ENCODE measurements at regions not wholly inside any gene's neighbourhood (a gene's known extent, or its start where the extent isn't known, plus 50 kb on each side); places are given as distances from the start of the nearest gene placed in this dataset.

DNA sequence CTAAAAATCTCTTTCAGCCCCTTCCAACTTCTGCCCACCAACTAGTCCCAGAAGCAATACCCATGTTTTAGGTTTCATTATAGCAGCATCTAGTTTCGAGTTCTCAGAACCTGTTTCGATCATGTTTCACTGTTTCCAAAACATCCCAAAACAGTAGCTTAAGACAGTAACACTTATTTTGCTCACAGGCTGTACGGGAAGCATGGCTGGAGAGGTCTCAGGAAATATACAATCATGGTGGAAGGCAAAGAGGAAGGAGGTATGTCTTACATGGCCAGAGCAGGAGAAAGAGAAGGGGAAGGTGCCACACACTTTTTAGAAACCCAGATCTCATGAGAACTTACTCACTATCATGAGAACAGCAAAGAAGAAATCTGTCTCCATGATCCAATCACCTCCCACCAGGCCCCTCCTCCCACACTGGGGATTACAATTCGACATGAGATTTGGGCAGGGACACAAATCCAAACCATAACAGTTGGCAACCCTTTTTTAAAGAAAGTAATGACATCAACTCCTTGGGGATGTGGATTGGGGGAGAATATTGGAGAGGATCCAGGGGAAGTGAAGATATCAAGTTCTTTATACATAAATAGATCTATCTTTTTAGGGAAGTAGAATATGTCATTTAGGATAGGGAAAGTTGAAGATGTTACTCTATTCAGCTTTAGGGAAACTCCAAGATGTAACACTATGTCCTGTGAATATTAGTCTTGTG, 269.9 kb upstream of the PLEKHG7 start:
- TF ChIP-seq, protein P1, sequence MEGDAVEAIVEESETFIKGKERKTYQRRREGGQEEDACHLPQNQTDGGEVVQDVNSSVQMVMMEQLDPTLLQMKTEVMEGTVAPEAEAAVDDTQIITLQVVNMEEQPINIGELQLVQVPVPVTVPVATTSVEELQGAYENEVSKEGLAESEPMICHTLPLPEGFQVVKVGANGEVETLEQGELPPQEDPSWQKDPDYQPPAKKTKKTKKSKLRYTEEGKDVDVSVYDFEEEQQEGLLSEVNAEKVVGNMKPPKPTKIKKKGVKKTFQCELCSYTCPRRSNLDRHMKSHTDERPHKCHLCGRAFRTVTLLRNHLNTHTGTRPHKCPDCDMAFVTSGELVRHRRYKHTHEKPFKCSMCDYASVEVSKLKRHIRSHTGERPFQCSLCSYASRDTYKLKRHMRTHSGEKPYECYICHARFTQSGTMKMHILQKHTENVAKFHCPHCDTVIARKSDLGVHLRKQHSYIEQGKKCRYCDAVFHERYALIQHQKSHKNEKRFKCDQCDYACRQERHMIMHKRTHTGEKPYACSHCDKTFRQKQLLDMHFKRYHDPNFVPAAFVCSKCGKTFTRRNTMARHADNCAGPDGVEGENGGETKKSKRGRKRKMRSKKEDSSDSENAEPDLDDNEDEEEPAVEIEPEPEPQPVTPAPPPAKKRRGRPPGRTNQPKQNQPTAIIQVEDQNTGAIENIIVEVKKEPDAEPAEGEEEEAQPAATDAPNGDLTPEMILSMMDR (IDR thresholded peaks at IDR 0.05) = no peak
- Mint-ChIP-seq H3K4me3 (no peak overlapping the region), H3K9me3 (peaks cover 2 to 4% of the 10 kb centered on the region in 2 donors), H3K27me3 (ENCODE audit: low read depth in 2 of 2) (no peaks in the 10 kb centered on the region), H3K27ac (no peak overlapping the region), H3K36me3 (no peaks in the 10 kb centered on the region), H3K4me1 (peaks cover 48 to 49% of the 10 kb centered on the region in 2 donors)
- no peak overlapping the region for H3K27ac ChIP-seq (ENCODE audit: low read length)
- H3K4me1 ChIP-seq (ENCODE audit: control insufficient read depth, insufficient read depth, low read length) = peaks cover 12% of the 10 kb centered on the region
- 89% methylated on average over 4 of the region's 4 CpGs for WGBS (ENCODE audit: insufficient coverage)
- DNase-seq = no peak
- H3K27me3 ChIP-seq (ENCODE audit: control insufficient read depth, insufficient read depth, low read length) = no peaks in the 10 kb centered on the region
- H3K4me3 ChIP-seq (ENCODE audit: low read length) = no peak overlapping the region
- intact Hi-C loops (cut with micrococcal nuclease) = no loop called here
- no peaks in the 10 kb centered on the region for H3K9me3 ChIP-seq (ENCODE audit: control insufficient read depth, insufficient read depth, low read length)
- H3K36me3 ChIP-seq (ENCODE audit: control insufficient read depth, insufficient read depth, low read length) = no peaks in the 10 kb centered on the region
- no peak for ATAC-seq

DNA sequence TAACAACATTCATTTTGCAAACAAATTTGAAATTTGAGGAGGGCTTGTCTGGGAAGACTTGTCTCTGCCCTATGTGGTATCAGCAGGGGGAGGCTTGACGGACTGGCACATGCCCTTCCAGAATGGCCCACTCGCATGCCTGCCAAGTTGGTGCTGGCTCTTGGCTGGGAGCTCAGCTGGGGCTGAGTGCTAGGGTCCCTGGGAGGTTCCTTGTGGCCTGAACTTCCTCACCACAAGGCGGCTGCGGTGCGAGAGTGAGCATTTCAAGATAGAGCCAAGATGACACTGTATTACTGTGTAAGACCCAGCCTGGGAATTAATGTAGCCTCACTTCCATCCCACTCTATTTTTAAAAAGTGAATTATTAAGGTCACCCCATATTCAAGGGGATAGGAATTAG, 271.6 kb upstream of the PLEKHG7 start:
- peak overlapping the region; percentile 41 for H3K4me3 Mint-ChIP-seq
- H3K4me3 ChIP-seq (ENCODE audit: low read length) = no peak overlapping the region
- peaks cover 48 to 49% of the 10 kb centered on the region in 2 donors for H3K4me1 Mint-ChIP-seq
- TF ChIP-seq, protein P1 (IDR thresholded peaks at IDR 0.05) = no peak
- peaks cover 12% of the 10 kb centered on the region for H3K4me1 ChIP-seq (ENCODE audit: control insufficient read depth, insufficient read depth, low read length)
- H3K9me3 Mint-ChIP-seq = peaks cover 2 to 4% of the 10 kb centered on the region in 2 donors
- intact Hi-C loops (cut with micrococcal nuclease) = loop anchor here (1.0 kb wide), 1 partner anchor 139 kb away; no protein-coding TSS in a partner anchor
- WGBS (ENCODE audit: insufficient coverage) = 34% methylated on average over 3 of the region's 5 CpGs
- peak; percentile 29 to 47 for DNase-seq
- no peaks in the 10 kb centered on the region for H3K27me3 ChIP-seq (ENCODE audit: control insufficient read depth, insufficient read depth, low read length)
- no peak overlapping the region for H3K27ac Mint-ChIP-seq
- H3K9me3 ChIP-seq (ENCODE audit: control insufficient read depth, insufficient read depth, low read length) = no peaks in the 10 kb centered on the region
- H3K27ac ChIP-seq (ENCODE audit: low read length) = no peak overlapping the region
- H3K36me3 Mint-ChIP-seq = no peaks in the 10 kb centered on the region
- no peaks in the 10 kb centered on the region for H3K36me3 ChIP-seq (ENCODE audit: control insufficient read depth, insufficient read depth, low read length)
- peak; percentile 67 to 95 (median 79) for ATAC-seq
- H3K27me3 Mint-ChIP-seq (ENCODE audit: low read depth in 2 of 2) = no peaks in the 10 kb centered on the region

DNA sequence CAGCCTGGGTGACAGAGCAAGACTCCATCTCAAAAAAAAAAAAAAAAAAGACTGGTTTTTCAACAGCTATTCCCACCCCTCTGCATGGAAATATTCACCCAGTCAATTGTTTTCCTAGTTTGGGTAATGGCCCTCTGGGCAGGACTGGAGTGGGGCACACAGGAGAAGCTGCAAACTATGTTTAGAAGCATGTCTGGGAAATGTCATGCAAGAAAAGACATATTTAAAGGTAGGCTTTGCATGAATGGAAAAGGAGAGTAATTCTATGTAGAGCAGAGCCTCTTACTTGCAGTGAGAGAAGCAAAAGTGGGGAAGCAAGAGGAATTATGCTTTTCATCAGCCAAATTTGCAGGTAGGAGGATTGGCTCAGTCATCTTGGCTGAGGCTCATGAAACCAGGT, 276.5 kb upstream of the PLEKHG7 start:
- H3K4me3 Mint-ChIP-seq = no peak overlapping the region
- intact Hi-C loops (cut with micrococcal nuclease) = no loop called here
- H3K9me3 ChIP-seq (ENCODE audit: control insufficient read depth, insufficient read depth, low read length) = no peaks in the 10 kb centered on the region
- peaks cover 5% of the 10 kb centered on the region for H3K4me1 ChIP-seq (ENCODE audit: control insufficient read depth, insufficient read depth, low read length)
- ATAC-seq (no peak), DNase-seq (no peak)
- H3K36me3 ChIP-seq (ENCODE audit: control insufficient read depth, insufficient read depth, low read length) = no peaks in the 10 kb centered on the region
- no peak overlapping the region for H3K27ac Mint-ChIP-seq
- H3K27me3 Mint-ChIP-seq (ENCODE audit: low read depth in 2 of 2) = no peaks in the 10 kb centered on the region
- no peak overlapping the region for H3K27ac ChIP-seq (ENCODE audit: low read length)
- peaks cover 0 to 4% of the 10 kb centered on the region in 2 donors for H3K9me3 Mint-ChIP-seq
- H3K36me3 Mint-ChIP-seq = no peaks in the 10 kb centered on the region
- no peak overlapping the region for H3K4me3 ChIP-seq (ENCODE audit: low read length)
- no peaks in the 10 kb centered on the region for H3K27me3 ChIP-seq (ENCODE audit: control insufficient read depth, insufficient read depth, low read length)
- TF ChIP-seq, protein P1 (IDR thresholded peaks at IDR 0.05) = no peak
- peaks cover 16 to 26% of the 10 kb centered on the region in 2 donors for H3K4me1 Mint-ChIP-seq

DNA sequence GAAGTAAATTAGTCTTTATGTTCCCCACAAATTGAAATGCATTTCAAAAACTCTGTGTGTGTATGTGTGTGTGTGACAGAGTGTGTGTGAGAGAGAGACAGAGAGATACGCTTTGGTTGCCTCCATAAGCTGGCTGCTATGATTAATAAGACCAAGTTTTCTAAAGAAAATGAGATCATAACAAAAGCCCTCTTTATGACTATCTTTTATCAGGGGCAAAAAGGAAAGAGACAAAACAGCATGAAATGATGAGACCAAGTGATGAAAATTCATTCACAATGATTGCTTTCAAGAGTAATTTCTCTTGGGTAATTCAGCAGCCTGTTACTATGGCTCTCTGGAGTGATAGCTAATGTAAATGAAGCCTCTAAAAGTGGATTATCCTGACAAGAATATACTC, 277.6 kb upstream of the PLEKHG7 start:
- no peak overlapping the region for H3K4me3 Mint-ChIP-seq
- Histone ChIP-seq H3K4me1 (ENCODE audit: control insufficient read depth, insufficient read depth, low read length) (no peaks in the 10 kb centered on the region), H3K27ac (ENCODE audit: low read length) (no peak overlapping the region), H3K9me3 (ENCODE audit: control insufficient read depth, insufficient read depth, low read length) (no peaks in the 10 kb centered on the region), H3K27me3 (ENCODE audit: control insufficient read depth, insufficient read depth, low read length) (no peaks in the 10 kb centered on the region), H3K4me3 (ENCODE audit: low read length) (no peak overlapping the region), H3K36me3 (ENCODE audit: control insufficient read depth, insufficient read depth, low read length) (no peaks in the 10 kb centered on the region)
- no peaks in the 10 kb centered on the region for H3K36me3 Mint-ChIP-seq
- DNase-seq (no peak), ATAC-seq (no peak)
- H3K27ac Mint-ChIP-seq = no peak overlapping the region
- TF ChIP-seq, protein P1 (IDR thresholded peaks at IDR 0.05) = no peak
- no peaks in the 10 kb centered on the region for H3K27me3 Mint-ChIP-seq (ENCODE audit: low read depth in 2 of 2)
- WGBS (ENCODE audit: insufficient coverage) = 100% methylated on average over 1 of the region's 1 CpG
- H3K9me3 Mint-ChIP-seq = peaks cover 0 to 4% of the 10 kb centered on the region in 2 donors
- H3K4me1 Mint-ChIP-seq = peaks cover 11 to 22% of the 10 kb centered on the region in 2 donors
- intact Hi-C loops (cut with micrococcal nuclease) = no loop called here

Measured in natural killer cell (primary cell).